HG02571 (cell line): ENCODE measurements at regions not wholly inside any gene's neighbourhood (a gene's known extent, or its start where the extent isn't known, plus 50 kb on each side); places are given as distances from the start of the nearest gene placed in this dataset.

Source experiments
- ATAC-seq: cut with Tn5 transposase; IDR thresholded peaks from one replicate; pipeline ENCODE4 v1.9.1; 2021; ENCODE audit warnings: mild to moderate bottlenecking, moderate library complexity; ENCODE audit not compliant: unreplicated experiment

DNA sequence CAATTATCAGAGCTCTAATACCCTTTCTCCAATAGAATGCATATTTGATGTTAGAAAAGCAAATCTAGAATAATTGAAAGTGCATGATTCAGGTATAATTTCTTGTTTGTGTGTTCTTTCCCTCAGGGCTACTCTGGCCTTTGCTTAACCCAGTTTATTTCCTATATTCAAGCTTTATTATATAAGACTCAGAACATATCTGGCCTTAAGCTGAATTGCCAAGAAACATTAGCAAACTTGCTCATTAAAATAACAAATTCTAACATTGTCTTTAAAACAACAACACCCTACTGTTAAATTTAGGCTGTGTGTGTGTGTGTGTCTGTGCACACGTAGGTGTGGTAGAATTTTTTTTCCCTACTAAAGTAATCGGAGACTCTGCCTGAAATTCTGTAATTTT, 426.5 kb downstream of the UTRN start:
- no peak for ATAC-seq

- ATAC-seq, result no peak
These were observed 427.4 kb downstream of the UTRN start for GRCh38 chr6:144712541-144712940.

DNA sequence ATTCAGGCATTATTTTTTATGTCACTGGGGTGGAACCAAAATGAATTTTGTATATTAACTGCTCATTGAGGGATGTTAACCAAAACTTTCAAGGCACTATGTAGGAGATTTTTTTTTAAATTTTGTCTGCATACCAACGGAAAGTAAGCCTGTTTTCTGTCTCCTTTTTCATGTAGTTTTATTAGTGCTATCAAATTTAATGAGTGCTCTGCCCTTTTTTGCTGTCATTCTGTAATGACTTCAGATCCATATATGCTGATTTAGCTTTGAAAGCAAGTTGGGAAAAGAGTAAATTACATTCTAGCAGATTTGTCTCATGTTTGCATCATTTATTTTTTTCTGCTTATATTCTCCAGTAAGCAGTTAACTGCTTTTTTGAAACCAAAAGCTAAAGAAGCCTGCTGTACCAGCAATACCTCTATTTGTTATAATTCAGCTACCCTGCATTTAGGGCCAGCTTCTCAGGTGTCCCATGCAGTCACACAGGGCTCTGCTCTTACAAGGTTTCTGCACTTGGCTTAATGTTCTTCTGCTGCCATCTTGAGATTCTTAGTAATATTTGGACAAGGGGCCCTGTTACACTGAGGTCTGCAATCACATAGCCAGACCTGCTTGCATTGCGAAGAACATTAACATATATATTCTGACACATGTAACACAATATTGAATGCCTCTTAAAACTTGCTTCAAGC, 429.0 kb downstream of the UTRN start:
- no peak for ATAC-seq

DNA sequence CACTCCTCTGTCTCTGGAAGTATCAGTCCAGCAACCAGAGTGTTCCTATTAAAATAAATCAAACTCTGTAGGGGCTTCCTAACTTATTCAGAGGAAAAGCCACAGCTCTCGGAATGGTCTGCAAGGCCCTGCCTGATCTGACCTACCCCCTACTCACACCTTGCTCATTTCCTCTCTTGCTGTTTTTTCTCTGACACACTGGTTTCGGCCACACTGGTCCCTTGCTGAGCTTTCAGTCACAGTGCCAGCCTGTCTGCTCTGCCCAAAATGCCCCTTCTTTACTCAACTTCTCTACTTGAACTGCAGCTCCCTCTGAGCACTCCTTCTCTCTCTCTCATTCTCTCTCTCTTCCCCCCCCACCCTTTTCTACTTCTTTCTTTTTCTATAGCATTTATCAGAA, 430.2 kb downstream of the UTRN start:
- peak; percentile 73 for ATAC-seq

GRCh38 chr6:144718431-144718830, 433.3 kb downstream of the UTRN start:
- ATAC-seq, result no peak

GRCh38 chr6:144721232-144721631, 436.1 kb downstream of the UTRN start:
- no peak for ATAC-seq

- ATAC-seq, result no peak
These were observed 437.1 kb downstream of the UTRN start for GRCh38 chr6:144722154-144722737.

GRCh38 chr6:144722925-144723324, 437.8 kb downstream of the UTRN start:
- ATAC-seq, result no peak

- ATAC-seq, result no peak
These were observed 438.3 kb downstream of the UTRN start for GRCh38 chr6:144723431-144723830.

DNA sequence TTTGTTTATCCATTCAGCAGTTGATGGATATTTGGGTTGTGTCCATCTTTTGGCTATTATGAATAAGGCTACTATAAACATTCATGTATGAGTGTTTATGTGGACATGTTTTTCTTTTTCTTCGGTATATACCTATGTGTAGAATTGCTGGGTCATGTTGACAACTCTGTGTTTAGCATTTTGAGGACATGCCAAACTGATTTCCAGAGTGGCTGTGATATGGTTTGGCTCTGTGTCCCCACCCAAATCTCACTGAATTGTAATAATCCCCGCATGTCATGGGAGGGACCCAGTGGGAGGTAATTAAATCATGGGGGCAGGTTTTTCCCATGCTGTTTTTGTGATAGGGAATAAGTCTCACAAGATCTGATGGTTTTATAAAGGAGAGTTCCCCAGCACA, 439.7 kb downstream of the UTRN start:
- ATAC-seq, result no peak

GRCh38 chr6:144725736-144726522, 440.8 kb downstream of the UTRN start:
- peak; percentile 68 for ATAC-seq

- ATAC-seq, result no peak
These were observed 443.7 kb downstream of the UTRN start for GRCh38 chr6:144728804-144729203.

GRCh38 chr6:144729502-144729901, 444.4 kb downstream of the UTRN start:
- ATAC-seq, result peak; percentile 66

DNA sequence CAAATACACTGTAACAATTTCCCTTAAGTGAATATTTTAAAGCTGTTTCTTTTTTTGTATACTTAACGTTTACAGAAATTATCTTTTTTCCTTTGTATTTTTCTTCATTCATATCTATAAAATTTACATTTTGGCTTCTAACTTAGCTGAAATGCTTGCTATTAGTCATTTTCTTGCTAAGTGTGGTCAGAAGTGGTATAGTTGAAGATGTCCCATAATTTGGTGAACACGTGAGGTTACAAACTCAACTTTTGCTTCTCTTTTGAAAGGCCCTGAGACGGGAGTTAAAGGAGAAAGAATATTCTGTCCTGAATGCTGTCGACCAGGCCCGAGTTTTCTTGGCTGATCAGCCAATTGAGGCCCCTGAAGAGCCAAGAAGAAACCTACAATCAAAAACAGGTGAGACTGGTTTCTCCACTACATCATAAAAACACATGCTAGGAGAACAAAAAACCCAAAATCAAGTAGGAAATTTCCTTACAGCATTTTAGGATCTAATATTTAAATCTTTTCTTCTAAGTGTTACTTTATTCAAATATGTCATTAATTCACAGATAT, 445.0 kb downstream of the UTRN start:
- no peak for ATAC-seq

GRCh38 chr6:144731229-144731628, 446.1 kb downstream of the UTRN start:
- ATAC-seq, result no peak

GRCh38 chr6:144736763-144737162, 451.6 kb downstream of the UTRN start:
- no peak for ATAC-seq

DNA sequence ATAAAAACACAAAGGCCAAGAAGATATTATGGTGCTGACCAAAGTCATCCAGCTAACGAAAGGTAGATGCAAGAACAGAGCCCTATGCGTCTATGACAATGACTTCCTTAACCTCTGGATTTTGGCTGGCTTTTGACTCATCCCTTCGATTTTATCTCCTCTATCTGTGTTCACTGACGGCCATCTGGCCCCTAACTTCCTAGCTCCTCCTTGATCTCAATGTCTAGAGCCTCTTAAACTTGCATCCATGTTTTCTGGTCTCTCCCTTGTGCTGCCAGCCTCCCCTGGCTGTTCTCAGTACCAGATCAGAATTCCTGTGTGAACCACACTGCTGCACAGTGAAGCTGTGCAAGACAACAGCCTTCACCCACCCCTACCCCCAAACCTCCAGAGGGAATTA, 452.9 kb downstream of the UTRN start:
- ATAC-seq, result no peak

GRCh38 chr6:144739873-144740272, 454.7 kb downstream of the UTRN start:
- no peak for ATAC-seq

- ATAC-seq, result no peak
These were observed 456.5 kb downstream of the UTRN start for GRCh38 chr6:144741659-144742058.

DNA sequence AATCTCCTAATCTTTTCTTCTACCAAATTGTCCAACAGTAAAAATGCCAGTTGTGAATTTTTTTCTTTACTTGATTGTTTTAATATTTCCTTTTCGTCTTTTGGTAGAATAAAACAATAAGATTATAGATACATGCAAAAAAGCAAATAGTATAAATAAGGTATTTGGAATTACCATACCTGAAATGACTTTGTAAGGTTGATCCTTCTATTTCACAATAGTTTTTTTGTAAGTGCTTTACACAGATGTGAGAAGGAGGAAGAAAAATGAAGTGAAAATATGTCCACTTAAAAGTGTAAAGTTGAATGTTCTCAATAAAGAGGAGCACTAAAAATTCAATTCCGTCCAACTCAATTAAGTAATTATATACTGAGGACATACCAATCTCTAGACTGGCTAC, 457.6 kb downstream of the UTRN start:
- no peak for ATAC-seq

GRCh38 chr6:144744720-144745119, 459.6 kb downstream of the UTRN start:
- ATAC-seq, result no peak

- no peak for ATAC-seq
These were observed 460.3 kb downstream of the UTRN start for GRCh38 chr6:144745439-144745838.
